Activated CD8-positive, alpha-beta memory T cell treated with anti-CD3 and anti-CD28 coated beads, Interleukin-2, amount 50 U/mL, for 1 hour (primary cell): ENCODE measurements at regions not wholly inside any gene's neighbourhood (a gene's known extent, or its start where the extent isn't known, plus 50 kb on each side); places are given as distances from the start of the nearest gene placed in this dataset.
"Not testable (repeated sequence)": the region's sequence is repeated elsewhere in the genome, so short reads cannot be mapped to it uniquely, and the experiment has no call there.

Source experiments
- DNase-seq: peaks from one replicate; pipeline ENCODE4 v3.0.0-alpha.2; 2020; ENCODE audit errors: extremely low read depth

- DNase-seq = not testable (repeated sequence)
These were observed 313.7 kb upstream of the MYT1L start for GRCh38 chr2:2644751-2645150.

- DNase-seq = no peak
These were observed 313.0 kb upstream of the MYT1L start for GRCh38 chr2:2644040-2644439.

- DNase-seq = no peak
These were observed 312.1 kb upstream of the MYT1L start for GRCh38 chr2:2642906-2643890.

DNA sequence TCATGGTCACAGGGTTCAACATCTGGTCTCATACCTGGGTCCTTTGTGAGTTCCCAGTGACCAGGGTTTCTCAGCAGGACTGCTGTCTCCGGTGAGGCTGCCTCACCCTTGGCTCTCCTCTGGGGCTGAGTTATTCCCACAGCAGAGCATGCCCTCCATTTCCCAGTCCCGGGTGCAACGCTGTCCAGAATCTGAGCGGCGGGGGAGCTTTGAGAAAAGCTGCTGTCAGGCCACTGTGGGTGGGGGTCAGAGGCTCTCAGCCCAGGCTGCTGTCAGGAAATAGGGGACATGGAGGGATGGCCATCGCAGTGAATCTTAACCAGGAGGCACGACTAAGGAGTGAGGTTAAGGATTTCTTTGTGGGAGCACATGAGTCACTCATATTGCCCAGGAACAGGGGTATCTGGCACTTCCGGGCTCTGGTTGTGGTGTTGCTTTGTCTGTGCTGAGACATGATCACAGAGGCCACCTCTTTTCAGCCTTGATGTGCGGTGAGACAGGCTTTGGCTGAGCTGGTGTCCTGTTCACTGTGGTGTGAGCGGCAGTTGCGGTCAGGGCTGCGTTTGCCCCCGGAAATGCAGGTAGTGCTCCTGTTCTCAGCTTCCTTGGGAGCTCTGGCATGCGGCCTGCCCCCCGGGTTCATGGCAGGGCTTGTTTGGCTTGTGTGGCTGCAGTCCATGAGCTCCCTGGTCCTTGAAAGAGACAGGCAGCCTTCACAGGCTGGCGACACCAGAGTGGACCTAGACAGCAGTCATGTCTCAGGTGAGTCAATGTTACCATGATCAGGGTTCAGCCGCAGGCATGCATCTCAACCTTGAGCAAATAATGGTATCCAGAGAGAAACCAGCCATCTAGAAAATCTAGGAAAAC lies 310.7 kb upstream of the MYT1L start:
- DNase-seq = no peak

DNA sequence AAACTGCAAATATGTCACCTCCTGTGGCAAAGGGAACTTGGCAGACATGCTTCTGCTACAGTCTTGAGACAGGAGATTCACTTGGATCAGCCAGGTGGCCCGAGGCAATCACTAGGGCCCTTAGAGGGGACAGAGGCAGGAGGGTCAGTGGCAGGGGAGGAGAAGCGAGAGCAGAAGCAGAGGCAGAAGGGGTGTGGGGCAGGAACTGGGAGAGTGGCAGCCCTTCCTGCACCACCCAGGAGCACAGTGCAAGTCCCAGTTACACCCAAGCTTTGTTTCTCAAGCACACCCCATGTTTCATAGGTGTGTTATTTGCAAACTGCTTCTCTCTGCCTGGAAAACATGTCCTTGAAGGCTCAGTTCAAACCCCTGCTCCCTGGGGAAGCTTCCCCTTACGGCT lies 309.7 kb upstream of the MYT1L start:
- no peak for DNase-seq

DNA sequence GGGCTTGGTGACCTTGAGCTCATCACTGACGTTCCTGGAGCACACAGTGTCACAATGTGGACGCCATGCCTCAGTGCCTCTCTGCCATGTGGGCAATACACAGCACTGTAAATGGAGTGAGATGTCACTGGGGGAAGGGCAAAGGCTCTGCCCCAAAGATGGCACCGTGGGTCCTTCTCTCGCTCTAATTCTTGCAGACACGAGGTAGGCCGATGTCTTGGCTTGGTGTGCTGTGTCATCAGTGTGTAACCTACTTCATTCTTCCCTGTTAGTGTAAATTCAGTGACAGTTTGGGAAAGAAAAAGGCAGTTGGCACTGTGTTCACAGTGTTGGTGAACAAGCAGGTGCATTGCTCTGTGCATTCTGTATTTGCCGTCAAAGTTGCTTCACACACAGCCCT lies 309.3 kb upstream of the MYT1L start:
- no peak for DNase-seq

DNA sequence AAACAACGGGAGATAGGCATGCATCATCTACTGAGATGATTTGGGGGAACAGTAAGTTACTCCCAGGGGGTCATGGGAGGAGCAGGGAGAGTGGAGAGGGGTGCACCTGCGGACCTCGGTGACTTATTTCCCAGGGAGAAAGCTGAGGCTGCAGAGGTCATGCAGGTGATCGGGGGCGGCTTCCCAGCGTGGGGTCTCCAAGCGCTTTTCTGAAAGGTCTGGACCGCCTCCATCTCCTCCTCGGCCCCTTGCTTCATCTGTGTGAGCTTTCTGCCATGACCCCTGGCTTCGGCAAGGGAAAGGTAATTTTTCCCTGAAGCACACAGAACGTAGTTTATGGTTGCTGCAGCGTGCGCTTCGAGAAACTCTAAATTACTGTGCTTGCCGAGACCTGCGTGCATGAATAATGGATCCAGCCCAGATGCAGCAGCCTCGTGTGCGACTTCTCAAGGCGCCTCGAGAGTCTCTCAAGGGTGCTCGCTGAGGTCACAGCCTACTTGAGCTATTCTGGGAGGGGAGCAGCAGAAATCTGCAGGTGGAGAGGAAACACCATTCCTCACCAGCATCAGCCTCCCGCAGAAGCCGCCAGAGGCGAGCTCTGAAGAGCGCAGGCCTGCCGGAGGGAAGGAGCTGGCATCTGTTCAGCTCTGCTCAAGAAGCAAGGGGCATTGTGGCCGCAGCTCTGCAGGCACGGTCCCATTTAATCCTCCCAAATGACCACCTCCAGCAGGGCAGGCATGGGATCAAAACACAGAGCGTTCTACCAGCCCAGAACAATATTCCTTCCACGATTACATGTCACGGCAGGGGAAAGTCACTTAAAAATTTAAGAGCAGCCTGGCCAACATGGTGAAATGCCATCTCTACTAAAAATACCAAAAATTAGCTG lies 308.4 kb upstream of the MYT1L start:
- no peak for DNase-seq

GRCh38 chr2:2638547-2639220 lies 307.6 kb upstream of the MYT1L start:
- no peak for DNase-seq

DNA sequence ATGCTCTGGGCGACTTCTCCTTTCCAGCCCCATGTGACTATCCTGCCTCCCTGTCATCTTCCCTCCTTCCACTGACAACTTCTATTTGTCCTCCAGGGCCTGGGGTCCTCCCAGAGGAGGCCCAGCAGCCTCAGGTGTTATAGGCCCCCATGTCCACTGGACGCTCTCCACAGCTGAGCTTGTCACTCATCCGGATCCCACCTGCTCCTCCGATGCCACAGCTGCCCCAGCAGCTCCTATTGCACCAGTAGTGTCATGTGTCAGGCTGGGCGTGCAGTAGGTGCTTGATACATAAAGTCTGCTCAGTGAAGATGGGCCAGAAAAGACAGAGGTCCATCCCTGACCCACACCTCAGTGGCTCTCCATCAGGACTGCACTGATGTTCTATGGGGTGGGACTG lies 305.7 kb upstream of the MYT1L start:
- no peak for DNase-seq

DNA sequence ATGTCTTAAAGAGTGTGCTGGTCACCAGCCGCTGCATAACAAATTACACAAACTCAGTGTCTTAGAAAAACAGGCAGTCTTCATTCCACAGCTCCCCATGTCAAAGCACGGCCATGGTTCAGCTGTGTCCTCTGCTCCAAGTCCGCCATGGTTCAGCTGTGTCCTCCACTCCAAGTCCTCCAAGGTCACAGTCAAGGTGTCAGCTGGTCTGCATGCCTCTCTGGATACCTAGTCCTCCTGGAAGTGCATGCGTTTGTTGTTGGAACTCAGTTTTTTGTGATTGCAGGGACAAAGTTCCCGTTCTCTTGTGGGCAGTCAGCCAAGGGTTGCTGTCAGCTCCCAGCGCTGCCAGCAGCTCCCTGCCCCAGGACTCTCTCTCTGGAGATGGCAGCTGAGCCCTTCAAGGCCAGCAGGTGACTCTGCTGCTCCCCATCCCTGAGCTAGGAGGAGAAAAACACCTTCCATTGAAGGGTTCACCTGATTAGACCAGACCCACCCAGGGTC lies 304.0 kb upstream of the MYT1L start:
- DNase-seq = no peak

DNA sequence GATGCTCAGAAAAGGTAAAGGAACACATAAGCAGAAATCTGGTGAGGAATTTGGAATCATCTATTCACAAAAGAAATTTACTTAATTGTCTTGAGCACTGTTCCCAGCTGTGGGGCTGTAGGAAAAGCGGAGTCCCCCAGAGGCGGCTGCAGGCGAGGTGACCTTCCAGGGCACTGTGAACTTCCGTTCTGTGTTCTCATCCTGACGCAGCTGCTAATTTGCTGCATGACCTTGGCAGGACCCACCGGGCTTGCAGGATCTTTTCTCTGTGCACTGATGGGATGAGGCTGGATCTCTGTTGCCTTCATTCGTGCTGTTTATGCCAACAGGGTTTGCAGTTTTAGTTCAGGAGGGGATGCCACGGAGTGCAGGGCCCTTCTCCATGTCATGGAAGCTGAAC lies 301.9 kb upstream of the MYT1L start:
- DNase-seq = no peak

GRCh38 chr2:2623939-2624338 lies 292.9 kb upstream of the MYT1L start:
- DNase-seq = no peak

- DNase-seq = no peak
These were observed 290.8 kb upstream of the MYT1L start for GRCh38 chr2:2621855-2622254.

- no peak for DNase-seq
These were observed 289.5 kb upstream of the MYT1L start for GRCh38 chr2:2620604-2621003.

GRCh38 chr2:2619995-2620394 lies 288.9 kb upstream of the MYT1L start:
- no peak for DNase-seq

- DNase-seq = no peak
These were observed 283.4 kb upstream of the MYT1L start for GRCh38 chr2:2614452-2614851.

DNA sequence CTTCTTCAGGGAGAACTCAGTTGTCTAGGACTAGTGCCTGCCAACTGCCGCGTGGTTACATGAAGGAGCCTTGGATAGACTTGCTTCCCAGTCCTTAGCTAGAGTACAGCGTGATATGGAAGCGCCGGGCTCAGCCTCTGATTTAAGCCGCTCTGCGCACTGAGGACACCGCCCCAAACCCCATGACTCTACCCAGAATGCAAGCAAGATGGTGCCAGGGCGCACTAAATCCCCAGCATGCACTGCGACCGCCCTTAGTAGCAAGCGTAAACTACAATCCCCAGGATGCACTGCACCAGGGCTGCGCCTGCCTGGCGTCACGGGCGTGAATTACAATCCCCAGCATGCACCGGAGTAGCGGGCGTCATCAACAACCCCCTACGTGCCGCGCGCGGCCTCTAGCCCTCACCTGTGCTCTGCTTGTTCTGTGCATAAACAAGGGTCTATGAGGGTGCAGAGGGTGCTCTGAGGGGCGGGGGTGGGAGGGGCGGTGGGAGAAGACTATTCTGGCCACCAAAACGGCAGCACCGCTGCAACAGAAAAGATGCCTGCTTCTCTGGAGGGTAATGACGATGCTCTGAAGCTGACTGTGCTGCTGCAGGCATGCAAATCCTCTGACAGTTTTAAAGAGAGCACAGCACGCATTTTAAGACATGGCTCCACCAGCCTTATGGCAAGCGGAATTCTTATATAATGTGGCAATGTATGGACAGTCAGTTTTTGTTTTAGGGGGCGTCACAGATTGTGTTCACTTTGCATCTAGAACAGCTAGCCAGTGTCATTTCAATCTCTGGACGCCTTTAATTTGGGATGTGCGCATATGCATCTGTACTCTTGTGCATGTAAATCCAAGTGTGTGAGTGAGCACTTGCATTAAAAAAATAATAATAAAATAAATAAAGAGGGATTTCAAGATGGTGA lies 282.5 kb upstream of the MYT1L start:
- DNase-seq = peak; percentile 66

GRCh38 chr2:2610751-2611150 lies 279.7 kb upstream of the MYT1L start:
- DNase-seq = no peak

GRCh38 chr2:2600366-2600765 lies 269.3 kb upstream of the MYT1L start:
- DNase-seq = no peak

DNA sequence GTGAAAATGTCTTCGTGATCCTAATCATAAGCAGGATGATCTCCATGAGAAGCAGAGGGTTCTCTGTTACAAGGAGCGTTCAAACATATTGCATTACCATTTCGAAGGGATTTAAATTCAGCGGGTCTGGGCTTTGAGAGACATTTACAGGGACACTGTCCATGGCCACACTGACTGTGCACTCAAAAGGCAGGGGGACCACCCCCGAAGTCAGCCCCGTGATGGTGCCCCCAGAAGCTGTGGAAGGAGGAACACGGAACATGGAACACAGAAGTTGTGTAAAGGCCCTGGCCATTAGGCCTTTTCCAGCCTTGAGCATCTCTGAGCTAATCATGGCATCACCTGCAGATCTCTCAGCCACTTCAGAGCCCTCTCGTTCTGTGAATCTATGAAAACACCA lies 268.4 kb upstream of the MYT1L start:
- no peak for DNase-seq
